ENCODE measurements at regions not wholly inside any gene's neighbourhood (a gene's known extent, or its start where the extent isn't known, plus 50 kb on each side); places are given as distances from the start of the nearest gene placed in this dataset.

- Mint-ChIP-seq H3K4me3 (no peak overlapping the region), H3K9me3 (no peaks in the 10 kb centered on the region), H3K27me3 (ENCODE audit: low read depth, poor library complexity) (no peaks in the 10 kb centered on the region), H3K36me3 (ENCODE audit: low read depth) (no peaks in the 10 kb centered on the region), H3K27ac (no peak overlapping the region), H3K4me1 (no peaks in the 10 kb centered on the region)
- TF ChIP-seq CTCF (IDR thresholded peaks at IDR 0.05), result no peak
- DNase-seq, result no peak
Measured at GRCh38 chr1:219467524-219467923, 145.4 kb downstream of the ZC3H11B start.

- no peak for TF ChIP-seq CTCF (IDR thresholded peaks at IDR 0.05)
- Mint-ChIP-seq H3K4me3 (no peak overlapping the region), H3K27me3 (ENCODE audit: low read depth, poor library complexity) (no peaks in the 10 kb centered on the region), H3K36me3 (ENCODE audit: low read depth) (no peaks in the 10 kb centered on the region), H3K27ac (no peak overlapping the region), H3K9me3 (no peaks in the 10 kb centered on the region), H3K4me1 (peaks cover 3% of the 10 kb centered on the region)
- no peak for DNase-seq
Measured at GRCh38 chr1:219466766-219467165, 146.1 kb downstream of the ZC3H11B start.

- no peak overlapping the region for H3K27ac Mint-ChIP-seq
- no peaks in the 10 kb centered on the region for H3K27me3 Mint-ChIP-seq (ENCODE audit: low read depth, poor library complexity)
- no peak for DNase-seq
- H3K4me3 Mint-ChIP-seq, result no peak overlapping the region
- TF ChIP-seq CTCF (IDR thresholded peaks at IDR 0.05), result no peak
- no peaks in the 10 kb centered on the region for H3K36me3 Mint-ChIP-seq (ENCODE audit: low read depth)
- no peaks in the 10 kb centered on the region for H3K9me3 Mint-ChIP-seq
- H3K4me1 Mint-ChIP-seq, result peaks cover 14% of the 10 kb centered on the region
Measured at GRCh38 chr1:219465212-219466093, 147.5 kb downstream of the ZC3H11B start.

- no peaks in the 10 kb centered on the region for H3K36me3 Mint-ChIP-seq (ENCODE audit: low read depth)
- H3K4me1 Mint-ChIP-seq, result peaks cover 26% of the 10 kb centered on the region
- no peaks in the 10 kb centered on the region for H3K9me3 Mint-ChIP-seq
- H3K27me3 Mint-ChIP-seq (ENCODE audit: low read depth, poor library complexity), result no peaks in the 10 kb centered on the region
- DNase-seq, result no peak
- H3K27ac Mint-ChIP-seq, result no peak overlapping the region
- TF ChIP-seq CTCF (IDR thresholded peaks at IDR 0.05), result no peak
- H3K4me3 Mint-ChIP-seq, result no peak overlapping the region
Measured at GRCh38 chr1:219463636-219464035, 149.3 kb downstream of the ZC3H11B start.

GRCh38 chr1:219461981-219462400 is 150.9 kb downstream of the ZC3H11B start:
- no peak for TF ChIP-seq CTCF (IDR thresholded peaks at IDR 0.05)
- Mint-ChIP-seq H3K27me3 (ENCODE audit: low read depth, poor library complexity) (no peaks in the 10 kb centered on the region), H3K36me3 (ENCODE audit: low read depth) (no peaks in the 10 kb centered on the region), H3K27ac (no peak overlapping the region), H3K9me3 (no peaks in the 10 kb centered on the region), H3K4me1 (peaks cover 26% of the 10 kb centered on the region), H3K4me3 (no peak overlapping the region)
- DNase-seq, result no peak
